HG02870 (cell line): ENCODE measurements at regions not wholly inside any gene's neighbourhood (a gene's known extent, or its start where the extent isn't known, plus 50 kb on each side); places are given as distances from the start of the nearest gene placed in this dataset.
"Not testable (repeated sequence)": the region's sequence is repeated elsewhere in the genome, so short reads cannot be mapped to it uniquely, and the experiment has no call there.

Experiments used
- ATAC-seq: cut with Tn5 transposase; IDR thresholded peaks from one replicate; pipeline ENCODE4 v1.9.1; 2021; ENCODE audit warnings: mild to moderate bottlenecking, moderate library complexity; ENCODE audit not compliant: unreplicated experiment

DNA sequence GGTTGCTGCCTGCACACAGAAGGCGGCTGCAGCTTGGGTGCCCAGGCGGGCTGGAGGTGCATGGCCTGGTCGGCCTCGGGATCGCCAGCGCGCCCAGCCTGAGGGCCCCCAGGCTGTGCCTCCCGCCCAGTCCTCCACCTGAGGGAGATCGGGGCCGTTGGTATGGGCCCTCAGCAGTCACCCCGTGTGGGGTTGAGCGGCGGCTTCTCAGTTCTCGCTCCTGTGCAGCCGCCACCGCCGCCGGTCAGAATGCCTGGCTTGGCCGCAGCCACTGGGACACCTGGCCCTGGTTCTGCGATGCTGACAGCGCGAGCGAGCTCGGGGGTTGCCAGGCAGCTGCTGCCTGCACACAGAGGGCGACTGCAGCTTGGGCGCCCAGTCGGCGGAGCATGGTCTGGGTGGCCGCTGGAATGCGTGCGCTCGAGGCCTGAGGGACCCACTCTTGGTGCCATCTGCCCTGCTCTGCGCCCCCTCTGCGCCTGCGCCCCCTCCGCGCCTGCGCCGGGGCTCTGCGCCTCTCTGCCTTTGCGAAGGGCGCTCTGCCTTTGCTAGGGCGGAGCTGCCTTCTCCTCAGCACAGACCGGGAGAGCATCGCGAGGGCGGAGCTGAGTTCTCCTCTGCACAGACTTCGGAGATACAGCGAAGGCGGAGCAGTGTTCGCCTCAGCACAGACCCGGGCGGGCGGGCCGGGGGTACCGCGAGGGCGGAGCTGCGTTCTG is 84.6 kb upstream of the ZNG1F start:
- peak; percentile 100 for ATAC-seq

DNA sequence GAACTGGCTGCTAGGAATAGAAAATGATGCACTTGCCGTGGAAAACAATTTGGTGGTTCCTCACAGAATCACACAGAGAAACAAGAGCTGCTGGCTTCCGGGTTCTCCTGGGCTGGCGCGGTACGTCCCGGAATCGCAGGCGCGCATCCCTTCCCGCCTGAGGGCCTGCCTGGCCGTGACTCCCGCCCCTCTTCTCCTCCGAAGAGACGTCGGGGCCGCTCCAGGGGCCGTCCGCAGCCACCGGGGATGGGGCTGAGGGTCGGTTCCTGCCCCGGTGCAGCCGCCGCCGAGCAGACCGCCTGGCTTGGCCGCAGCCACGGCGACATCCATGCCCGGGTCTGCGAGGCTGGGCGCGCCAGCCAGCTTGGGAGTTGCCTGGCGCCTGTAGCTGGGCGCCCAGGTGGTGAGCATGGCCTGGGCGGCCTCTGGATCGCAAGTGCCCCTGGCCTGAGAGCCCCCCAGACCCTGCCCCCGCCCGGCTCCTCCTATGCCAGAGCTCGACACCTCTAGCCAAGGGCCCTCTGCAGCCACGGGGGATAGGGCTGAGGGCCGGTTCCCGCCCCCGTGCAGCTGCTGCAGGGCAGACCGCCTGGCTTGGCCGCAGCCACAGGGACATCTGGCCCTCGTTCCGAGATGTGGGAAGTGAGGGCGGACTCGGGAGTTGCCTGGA is 83.9 kb upstream of the ZNG1F start:
- peak; percentile 29 for ATAC-seq

DNA sequence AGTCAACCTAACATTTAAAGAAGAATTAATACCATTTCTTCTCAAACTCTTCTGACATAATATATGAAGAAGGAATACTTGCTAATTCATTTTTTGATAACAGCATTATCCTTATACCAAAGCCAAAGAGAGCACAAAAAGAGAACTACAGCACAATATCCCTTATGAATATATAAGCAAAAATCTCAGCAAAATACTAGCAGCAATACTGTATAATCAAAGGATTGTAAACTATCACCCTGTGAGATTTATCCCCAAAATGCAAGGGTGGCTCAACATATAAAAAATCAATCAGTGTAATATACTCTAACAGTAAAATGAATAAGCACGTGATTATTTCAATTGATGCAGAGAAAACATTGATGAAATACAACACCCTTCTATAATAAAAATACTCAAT is 81.9 kb upstream of the ZNG1F start:
- not testable (repeated sequence) for ATAC-seq

DNA sequence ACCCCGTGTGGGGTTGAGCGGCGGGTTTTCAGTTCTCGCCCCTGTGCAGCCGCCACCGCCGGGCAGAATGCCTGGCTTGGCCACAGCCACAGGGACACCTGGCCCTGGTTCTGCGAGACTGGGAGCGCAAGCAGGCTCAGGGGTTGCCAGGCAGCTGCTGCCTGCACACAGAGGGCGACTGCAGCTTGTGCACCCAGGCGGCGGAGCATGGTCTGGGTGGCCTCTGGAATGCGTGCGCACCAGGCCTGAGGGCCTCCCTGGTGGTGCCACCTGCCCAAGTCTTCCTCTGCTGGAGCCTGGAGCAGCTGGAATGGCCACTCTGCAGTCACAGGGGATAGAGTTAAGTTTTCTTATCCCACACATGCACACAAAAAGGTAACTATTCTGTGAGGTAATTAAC is 80.4 kb upstream of the ZNG1F start:
- not testable (repeated sequence) for ATAC-seq

DNA sequence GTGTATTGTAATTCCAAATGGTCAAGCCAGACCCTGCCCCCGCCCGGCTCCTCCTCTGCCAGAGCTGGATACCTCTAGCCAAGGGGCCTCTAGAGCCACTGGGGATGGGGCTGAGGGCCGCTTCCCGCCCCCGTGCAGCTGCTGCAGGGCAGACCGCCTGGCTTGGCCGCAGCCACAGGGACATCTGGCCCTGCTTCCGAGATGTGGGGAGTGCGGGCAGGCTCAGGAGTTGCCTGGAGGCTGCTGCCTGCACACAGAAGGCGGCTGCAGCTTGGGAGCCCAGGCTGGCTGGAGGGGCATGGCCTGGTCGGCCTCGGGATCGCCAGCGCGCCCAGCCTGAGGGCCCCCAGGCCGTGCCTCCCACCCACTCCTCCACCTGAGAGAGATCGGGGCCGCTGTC is 79.9 kb upstream of the ZNG1F start:
- ATAC-seq, result not testable (repeated sequence)

DNA sequence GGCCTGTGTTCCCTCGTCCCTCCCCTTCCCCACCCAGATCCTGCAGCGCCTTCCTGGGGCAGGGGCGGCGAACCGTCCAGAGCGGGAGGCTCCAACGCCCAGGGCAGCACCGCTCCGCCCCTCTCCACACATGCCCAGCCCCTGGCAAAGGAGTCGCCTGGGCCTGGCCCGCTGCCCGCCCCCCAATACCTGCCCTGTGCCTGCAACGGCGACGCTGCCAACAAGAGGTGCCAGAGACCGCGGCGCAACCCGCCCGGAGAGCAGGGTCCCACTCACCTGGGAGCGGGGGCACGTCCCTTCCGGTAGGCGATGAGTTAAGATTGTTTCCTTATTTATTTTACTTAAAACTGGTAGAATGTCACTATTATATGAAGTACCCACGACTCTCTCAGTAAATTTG is 77.5 kb upstream of the ZNG1F start:
- not testable (repeated sequence) for ATAC-seq

DNA sequence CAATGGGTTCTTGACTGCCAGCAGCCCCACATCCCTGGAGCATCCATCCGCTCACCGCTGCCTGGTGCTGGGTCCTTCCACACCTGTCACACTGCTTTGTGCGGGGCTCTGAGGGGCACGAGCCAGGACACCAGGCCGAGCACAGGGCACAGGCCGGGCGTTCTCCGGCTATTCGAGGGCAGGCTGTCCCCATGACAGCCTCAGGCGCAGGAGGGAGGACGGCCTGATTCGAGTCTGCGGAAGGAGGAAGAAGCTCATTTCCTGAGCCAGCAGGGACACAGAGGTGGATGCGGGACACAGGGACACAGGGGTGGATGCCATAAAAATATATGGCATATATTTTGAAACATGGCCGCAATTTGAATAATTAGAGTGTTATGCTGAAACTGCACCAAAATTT is 76.9 kb upstream of the ZNG1F start:
- ATAC-seq, result not testable (repeated sequence)

DNA sequence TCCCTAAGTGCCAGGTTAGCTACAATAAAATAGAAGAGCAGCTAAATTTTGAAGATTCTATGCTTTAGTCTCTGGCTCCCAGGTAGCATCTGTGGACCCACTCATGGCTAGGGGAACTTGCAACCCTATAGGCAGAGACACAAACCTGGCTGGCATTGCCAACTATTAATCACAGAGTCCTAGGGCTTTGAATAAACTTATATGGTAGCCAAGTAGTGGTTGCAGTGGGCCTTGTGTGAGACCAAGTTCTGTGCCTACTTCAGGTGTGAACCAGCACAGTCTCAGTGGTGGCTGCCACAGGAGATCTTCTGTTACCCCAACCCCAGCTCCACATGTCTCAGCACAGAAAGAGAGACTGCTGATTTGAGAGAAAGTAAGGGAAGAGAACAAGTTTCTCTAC is 62.9 kb upstream of the ZNG1F start:
- ATAC-seq, result not testable (repeated sequence)

DNA sequence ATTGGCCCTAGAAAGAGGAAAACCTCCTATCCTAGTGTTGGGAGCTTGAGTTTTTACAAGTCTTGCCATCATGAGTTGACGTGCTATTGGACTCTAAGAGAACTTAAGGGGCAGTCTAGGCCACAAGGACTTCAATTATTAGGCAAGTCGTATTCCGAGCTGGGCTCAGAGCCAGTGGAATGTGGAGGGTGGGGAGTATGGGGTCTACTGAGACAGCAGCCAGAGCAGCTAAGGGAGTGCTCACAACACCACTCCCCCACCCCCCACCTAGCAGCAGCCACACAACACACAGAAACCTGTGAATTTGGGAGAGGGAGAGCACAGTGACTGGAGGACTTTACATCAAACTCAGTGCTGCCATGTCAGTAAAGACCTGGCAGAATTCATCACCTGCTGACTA is 62.0 kb upstream of the ZNG1F start:
- ATAC-seq, result not testable (repeated sequence)

DNA sequence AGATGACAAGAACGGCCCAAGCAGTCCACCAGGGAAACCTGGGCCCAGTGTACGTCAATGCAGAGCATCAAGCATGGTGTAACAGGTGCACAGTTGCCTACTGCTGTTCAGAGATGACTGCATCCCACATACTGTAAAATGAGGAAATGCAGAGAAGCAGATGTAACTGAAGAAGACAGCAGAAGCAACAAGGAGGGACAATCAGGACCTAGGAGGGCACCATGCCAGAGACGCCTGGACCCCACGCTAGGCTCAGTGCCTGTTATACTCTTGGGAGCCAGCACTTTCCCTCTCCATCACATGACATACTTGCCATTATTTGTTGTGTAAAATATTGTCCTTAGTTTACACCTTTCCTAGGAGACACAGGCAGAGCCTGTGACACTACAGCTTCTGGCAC is 57.6 kb upstream of the ZNG1F start:
- not testable (repeated sequence) for ATAC-seq
